Brain microvascular endothelial cell (primary cell): ENCODE measurements at regions not wholly inside any gene's neighbourhood (a gene's known extent, or its start where the extent isn't known, plus 50 kb on each side); places are given as distances from the start of the nearest gene placed in this dataset.

Source experiments
- DNase-seq: peaks from one replicate; pipeline ENCODE4 v3.0.0-alpha.2; 2020
- H3K27ac ChIP-seq: fragments of 250-450 bp; sonication (Bioruptor Pico); 2 replicates; pipeline ENCODE4 v1.5.1; 2020; ENCODE audit warnings: mild to moderate bottlenecking, moderate library complexity
- H3K27me3 ChIP-seq: fragments of 250-450 bp; sonication (Bioruptor Pico); replicated peaks from 2 replicates; pipeline ENCODE4 v1.5.1; 2020; ENCODE audit warnings: mild to moderate bottlenecking
- H3K36me3 ChIP-seq: fragments of 250-450 bp; sonication (Bioruptor Pico); replicated peaks from 2 replicates; pipeline ENCODE4 v1.5.1; 2020; ENCODE audit warnings: mild to moderate bottlenecking
- H3K4me3 ChIP-seq: 2 replicates; pipeline ENCODE4 v1.5.1; 2011; ENCODE audit warnings: low read depth, mild to moderate bottlenecking, control low read depth, low read length, moderate library complexity
- in situ Hi-C: cut with HindIII; loops from 2 replicates; pipeline ENCODE4 v1.10.0; 2017; ENCODE audit warnings: low sequenced_read_pairs, low pct_ligation_motif_present
- TF ChIP-seq, protein P1 (sequence below): IDR thresholded peaks from 2 replicates; pipeline ENCODE4 v1.5.1; 2011; ENCODE audit warnings: low read depth, mild to moderate bottlenecking, moderate library complexity, low read length, control low read depth, inconsistent platforms; ENCODE audit errors: missing control alignments

- Histone ChIP-seq H3K27ac (no peak overlapping the region), H3K27me3 (no peaks in the 10 kb centered on the region), H3K36me3 (no peaks in the 10 kb centered on the region), H3K4me3 (no peak overlapping the region)
- DNase-seq, result no peak
- TF ChIP-seq, protein P1, sequence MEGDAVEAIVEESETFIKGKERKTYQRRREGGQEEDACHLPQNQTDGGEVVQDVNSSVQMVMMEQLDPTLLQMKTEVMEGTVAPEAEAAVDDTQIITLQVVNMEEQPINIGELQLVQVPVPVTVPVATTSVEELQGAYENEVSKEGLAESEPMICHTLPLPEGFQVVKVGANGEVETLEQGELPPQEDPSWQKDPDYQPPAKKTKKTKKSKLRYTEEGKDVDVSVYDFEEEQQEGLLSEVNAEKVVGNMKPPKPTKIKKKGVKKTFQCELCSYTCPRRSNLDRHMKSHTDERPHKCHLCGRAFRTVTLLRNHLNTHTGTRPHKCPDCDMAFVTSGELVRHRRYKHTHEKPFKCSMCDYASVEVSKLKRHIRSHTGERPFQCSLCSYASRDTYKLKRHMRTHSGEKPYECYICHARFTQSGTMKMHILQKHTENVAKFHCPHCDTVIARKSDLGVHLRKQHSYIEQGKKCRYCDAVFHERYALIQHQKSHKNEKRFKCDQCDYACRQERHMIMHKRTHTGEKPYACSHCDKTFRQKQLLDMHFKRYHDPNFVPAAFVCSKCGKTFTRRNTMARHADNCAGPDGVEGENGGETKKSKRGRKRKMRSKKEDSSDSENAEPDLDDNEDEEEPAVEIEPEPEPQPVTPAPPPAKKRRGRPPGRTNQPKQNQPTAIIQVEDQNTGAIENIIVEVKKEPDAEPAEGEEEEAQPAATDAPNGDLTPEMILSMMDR, result no peak
- in situ Hi-C loops, result no loop called here
These were observed 129.3 kb upstream of the GPC1 start for GRCh38 chr2:240306185-240306584.

GRCh38 chr2:240308111-240308651 lies 127.3 kb upstream of the GPC1 start:
- TF ChIP-seq, protein P1, result no peak
- H3K4me3 ChIP-seq, result no peak overlapping the region
- no peak for DNase-seq
- no peak overlapping the region for H3K27ac ChIP-seq
- no peaks in the 10 kb centered on the region for H3K27me3 ChIP-seq
- in situ Hi-C loops, result no loop called here
- no peaks in the 10 kb centered on the region for H3K36me3 ChIP-seq

GRCh38 chr2:240309214-240309613 lies 126.2 kb upstream of the GPC1 start:
- no peaks in the 10 kb centered on the region for H3K27me3 ChIP-seq
- TF ChIP-seq, protein P1, result no peak
- no peaks in the 10 kb centered on the region for H3K36me3 ChIP-seq
- no peak for DNase-seq
- in situ Hi-C loops, result no loop called here
- H3K27ac ChIP-seq, result no peak overlapping the region
- no peak overlapping the region for H3K4me3 ChIP-seq

GRCh38 chr2:240310201-240310600 lies 125.3 kb upstream of the GPC1 start:
- Histone ChIP-seq H3K27ac (no peak overlapping the region), H3K4me3 (no peak overlapping the region), H3K36me3 (no peaks in the 10 kb centered on the region), H3K27me3 (no peaks in the 10 kb centered on the region)
- TF ChIP-seq, protein P1, result no peak
- in situ Hi-C loops, result no loop called here
- no peak for DNase-seq

- H3K27ac ChIP-seq, result no peak overlapping the region
- no peak for DNase-seq
- H3K36me3 ChIP-seq, result no peaks in the 10 kb centered on the region
- in situ Hi-C loops, result no loop called here
- H3K4me3 ChIP-seq, result no peak overlapping the region
- H3K27me3 ChIP-seq, result no peaks in the 10 kb centered on the region
- TF ChIP-seq, protein P1, result no peak
These were observed 124.8 kb upstream of the GPC1 start for GRCh38 chr2:240310645-240311044.

- in situ Hi-C loops, result no loop called here
- TF ChIP-seq, protein P1, result no peak
- no peak for DNase-seq
- no peaks in the 10 kb centered on the region for H3K27me3 ChIP-seq
- H3K27ac ChIP-seq, result no peak overlapping the region
- no peak overlapping the region for H3K4me3 ChIP-seq
- H3K36me3 ChIP-seq, result no peaks in the 10 kb centered on the region
These were observed 123.6 kb upstream of the GPC1 start for GRCh38 chr2:240311821-240312220.
